GM18498 (cell line): ENCODE measurements at regions not wholly inside any gene's neighbourhood (a gene's known extent, or its start where the extent isn't known, plus 50 kb on each side); places are given as distances from the start of the nearest gene placed in this dataset.
"Not testable (repeated sequence)": the region's sequence is repeated elsewhere in the genome, so short reads cannot be mapped to it uniquely, and the experiment has no call there.

Experiments
- ATAC-seq: cut with Tn5 transposase; IDR thresholded peaks from one replicate; pipeline ENCODE4 v1.9.1; 2021; ENCODE audit warnings: mild to moderate bottlenecking, moderate library complexity; ENCODE audit not compliant: unreplicated experiment

GRCh38 chr6:115643762-115644161 lies 416.9 kb downstream of the FRK start:
- ATAC-seq = no peak

GRCh38 chr6:115634887-115635286 lies 425.8 kb downstream of the FRK start:
- ATAC-seq = no peak

GRCh38 chr6:115634131-115634530 lies 426.6 kb downstream of the FRK start:
- ATAC-seq = no peak

- no peak for ATAC-seq
Observed at GRCh38 chr6:115631028-115631427, 429.7 kb downstream of the FRK start.

- no peak for ATAC-seq
Observed at GRCh38 chr6:115630424-115631024, 430.2 kb downstream of the FRK start.

GRCh38 chr6:115629415-115629814 lies 431.3 kb downstream of the FRK start:
- ATAC-seq = no peak

GRCh38 chr6:115618256-115618655 lies 442.4 kb downstream of the FRK start:
- no peak for ATAC-seq

- no peak for ATAC-seq
Observed at GRCh38 chr6:115617031-115617430, 443.7 kb downstream of the FRK start.

GRCh38 chr6:115613488-115613887 lies 447.2 kb downstream of the FRK start:
- no peak for ATAC-seq

GRCh38 chr6:115612796-115613479 lies 447.8 kb downstream of the FRK start:
- ATAC-seq = no peak

GRCh38 chr6:115612216-115612615 lies 448.5 kb downstream of the FRK start:
- ATAC-seq = no peak

GRCh38 chr6:115610696-115611095 lies 450.0 kb downstream of the FRK start:
- ATAC-seq = no peak

- ATAC-seq = no peak
Observed at GRCh38 chr6:115609111-115609510, 451.6 kb downstream of the FRK start.

- ATAC-seq = no peak
Observed at GRCh38 chr6:115602466-115602865, 458.2 kb downstream of the FRK start.

GRCh38 chr6:115601509-115601908 lies 459.2 kb downstream of the FRK start:
- ATAC-seq = no peak

- no peak for ATAC-seq
Observed at GRCh38 chr6:115601064-115601463, 459.6 kb downstream of the FRK start.

GRCh38 chr6:115594891-115595290 lies 465.8 kb downstream of the FRK start:
- ATAC-seq = no peak

GRCh38 chr6:115592025-115592424 lies 468.7 kb downstream of the FRK start:
- no peak for ATAC-seq

- not testable (repeated sequence) for ATAC-seq
Observed at GRCh38 chr6:115589072-115589471, 471.6 kb downstream of the FRK start.

GRCh38 chr6:115583290-115583689 lies 477.4 kb downstream of the FRK start:
- no peak for ATAC-seq

GRCh38 chr6:115582386-115582785 lies 478.3 kb downstream of the FRK start:
- no peak for ATAC-seq

- not testable (repeated sequence) for ATAC-seq
Observed at GRCh38 chr6:115579565-115579964, 481.1 kb downstream of the FRK start.

- ATAC-seq = no peak
Observed at GRCh38 chr6:115577270-115577669, 483.4 kb downstream of the FRK start.
